ENCODE measurements at regions not wholly inside any gene's neighbourhood (a gene's known extent, or its start where the extent isn't known, plus 50 kb on each side); places are given as distances from the start of the nearest gene placed in this dataset.

- TF ChIP-seq CTCF (conservative IDR thresholded peaks at IDR 0.05; ENCODE audit: low read depth in 2 of 2) = no peak
- no peak for TF ChIP-seq POLR2AphosphoS5 (IDR thresholded peaks at IDR 0.05; ENCODE audit: low read depth)
- no peak for TF ChIP-seq JUNB (IDR thresholded peaks at IDR 0.05; ENCODE audit: unreplicated experiment)
- TF ChIP-seq ZNF114 (CRISPR knock-in tag; IDR thresholded peaks at IDR 0.05) = no peak
- TF ChIP-seq EZH2 (IDR thresholded peaks at IDR 0.05; ENCODE audit: low read depth, unreplicated experiment) = no peak
- no peak for TF ChIP-seq REST (IDR thresholded peaks at IDR 0.05; ENCODE audit: unreplicated experiment)
- no peak for TF ChIP-seq CREB1 (CRISPR knock-in tag; IDR thresholded peaks at IDR 0.05; ENCODE audit: low read depth)
- no peak for TF ChIP-seq EZH2phosphoT487 (IDR thresholded peaks at IDR 0.05; ENCODE audit: unreplicated experiment)
- TF ChIP-seq STAT1 (IDR thresholded peaks at IDR 0.05; ENCODE audit: unreplicated experiment) = no peak
- no peak for TF ChIP-seq ZNF331 (CRISPR knock-in tag; IDR thresholded peaks at IDR 0.05; ENCODE audit: low read depth)
- TF ChIP-seq ETS1 (IDR thresholded peaks at IDR 0.05) = no peak
- no peak for TF ChIP-seq NANOG (IDR thresholded peaks at IDR 0.05; ENCODE audit: borderline replicate concordance)
Measured at GRCh38 chr10:29183301-29183945, 105.4 kb upstream of the LYZL1 start.

Data from GM23338 (cell line).